Chondrocyte (in vitro differentiated cells): ENCODE measurements at regions not wholly inside any gene's neighbourhood (a gene's known extent, or its start where the extent isn't known, plus 50 kb on each side); places are given as distances from the start of the nearest gene placed in this dataset.
"Not testable (repeated sequence)": the region's sequence is repeated elsewhere in the genome, so short reads cannot be mapped to it uniquely, and the experiment has no call there.

Experiments used
- DNase-seq: peaks from one replicate; pipeline ENCODE4 v3.0.0; 2021; ENCODE audit warnings: mixed read lengths, low spot score
- H3K27ac Mint-ChIP-seq: one replicate; pipeline ENCODE4 v1.8.0; 2021; ENCODE audit warnings: mild to moderate bottlenecking, moderate library complexity, mixed read lengths; ENCODE audit not compliant: unreplicated experiment
- H3K27me3 Mint-ChIP-seq: 2 replicates; pipeline ENCODE4 v1.8.0; 2021; ENCODE audit warnings: low read depth, mixed read lengths
- H3K36me3 Mint-ChIP-seq: 2 replicates; pipeline ENCODE4 v1.8.0; 2021; ENCODE audit warnings: low read depth, mixed read lengths
- H3K4me1 Mint-ChIP-seq: 2 replicates; pipeline ENCODE4 v1.8.0; 2021; ENCODE audit warnings: low read depth, mild to moderate bottlenecking, mixed read lengths
- H3K4me3 Mint-ChIP-seq: one replicate; pipeline ENCODE4 v1.8.0; 2021; ENCODE audit warnings: mild to moderate bottlenecking, moderate library complexity, mixed read lengths; ENCODE audit not compliant: unreplicated experiment
- H3K9me3 Mint-ChIP-seq: 2 replicates; pipeline ENCODE4 v1.8.0; 2021; ENCODE audit warnings: low read depth, mixed read lengths
- CTCF ChIP-seq: fragments of 200-600 bp; sonication (generic); IDR thresholded peaks from 2 replicates; pipeline ENCODE4 v1.5.0; 2021; ENCODE audit warnings: antibody characterized with exemption, mild to moderate bottlenecking, moderate library complexity

- DNase-seq: no peak
- H3K27me3 Mint-ChIP-seq: peaks cover 30% of the 10 kb centered on the region
- H3K4me3 Mint-ChIP-seq: no peak overlapping the region
- H3K27ac Mint-ChIP-seq: no peak overlapping the region
- H3K36me3 Mint-ChIP-seq: no peaks in the 10 kb centered on the region
- no peaks in the 10 kb centered on the region for H3K4me1 Mint-ChIP-seq
- no peak for TF ChIP-seq CTCF
- no peaks in the 10 kb centered on the region for H3K9me3 Mint-ChIP-seq
These were observed 223.2 kb downstream of the ERMARD start for GRCh38 chr6:169974663-169975062.

- H3K27me3 Mint-ChIP-seq: peaks cover 33% of the 10 kb centered on the region
- DNase-seq, H3K4me1 Mint-ChIP-seq, H3K27ac Mint-ChIP-seq, H3K36me3 Mint-ChIP-seq, H3K9me3 Mint-ChIP-seq, H3K4me3 Mint-ChIP-seq: not testable (repeated sequence)
These were observed 222.4 kb downstream of the ERMARD start for GRCh38 chr6:169973588-169974467.

- Mint-ChIP-seq H3K9me3 (no peaks in the 10 kb centered on the region), H3K27ac (no peak overlapping the region), H3K27me3 (peaks cover 31% of the 10 kb centered on the region), H3K4me1 (no peaks in the 10 kb centered on the region), H3K4me3 (no peak overlapping the region), H3K36me3 (no peaks in the 10 kb centered on the region)
- no peak for DNase-seq
- no peak for TF ChIP-seq CTCF
These were observed 221.3 kb downstream of the ERMARD start for GRCh38 chr6:169972736-169973135.

GRCh38 chr6:169972101-169972651, 220.8 kb downstream of the ERMARD start:
- Mint-ChIP-seq H3K36me3 (no peaks in the 10 kb centered on the region), H3K9me3 (no peaks in the 10 kb centered on the region), H3K4me1 (no peaks in the 10 kb centered on the region), H3K27ac (no peak overlapping the region), H3K4me3 (no peak overlapping the region), H3K27me3 (peaks cover 28% of the 10 kb centered on the region)
- no peak for DNase-seq
- no peak for TF ChIP-seq CTCF

- DNase-seq: no peak
- TF ChIP-seq CTCF: no peak
- peaks cover 23% of the 10 kb centered on the region for H3K27me3 Mint-ChIP-seq
- no peak overlapping the region for H3K27ac Mint-ChIP-seq
- H3K36me3 Mint-ChIP-seq: no peaks in the 10 kb centered on the region
- no peak overlapping the region for H3K4me3 Mint-ChIP-seq
- H3K4me1 Mint-ChIP-seq: no peaks in the 10 kb centered on the region
- H3K9me3 Mint-ChIP-seq: no peaks in the 10 kb centered on the region
These were observed 219.8 kb downstream of the ERMARD start for GRCh38 chr6:169971081-169971861.
